NCI-H1417 treated with DMSO at 0.1 percent for 48 hours (cell line): ENCODE measurements at regions not wholly inside any gene's neighbourhood (a gene's known extent, or its start where the extent isn't known, plus 50 kb on each side); places are given as distances from the start of the nearest gene placed in this dataset.

ENCODE experiments used
- DNase-seq: peaks from one replicate; lab custom pipeline; 2025; lab: John Stamatoyannopoulos, UW

DNA sequence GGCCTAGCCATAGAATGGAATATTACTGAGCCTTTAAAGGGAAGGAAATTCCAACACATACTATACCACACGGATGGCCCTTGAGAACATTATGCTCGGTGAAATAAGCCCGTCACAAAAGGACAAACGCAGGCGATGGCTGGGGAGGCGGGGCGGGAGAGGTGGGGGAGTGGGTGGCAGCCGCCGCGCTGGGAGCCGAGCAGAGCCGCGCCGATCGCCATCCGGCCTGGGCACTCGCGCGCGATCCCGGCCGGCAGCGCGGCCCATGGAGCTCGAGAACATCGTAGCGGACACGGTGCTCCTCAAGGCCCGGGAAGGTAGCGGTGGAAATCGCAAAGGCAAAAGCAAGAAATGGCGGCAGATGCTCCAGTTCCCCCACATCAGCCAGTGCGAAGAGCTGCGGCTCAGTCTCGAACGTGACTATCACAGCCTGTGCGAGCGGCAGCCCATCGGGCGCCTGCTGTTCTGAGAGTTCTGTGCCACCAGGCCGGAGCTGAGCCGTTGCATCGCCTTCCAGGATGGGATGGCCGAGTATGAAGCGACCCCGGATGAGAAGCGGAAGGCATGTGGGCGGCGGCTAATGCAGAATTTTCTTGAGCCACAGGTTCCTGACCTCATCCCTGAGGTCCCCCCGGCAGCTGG lies 140.1 kb downstream of the ZDHHC20 start:
- DNase-seq = no peak

DNA sequence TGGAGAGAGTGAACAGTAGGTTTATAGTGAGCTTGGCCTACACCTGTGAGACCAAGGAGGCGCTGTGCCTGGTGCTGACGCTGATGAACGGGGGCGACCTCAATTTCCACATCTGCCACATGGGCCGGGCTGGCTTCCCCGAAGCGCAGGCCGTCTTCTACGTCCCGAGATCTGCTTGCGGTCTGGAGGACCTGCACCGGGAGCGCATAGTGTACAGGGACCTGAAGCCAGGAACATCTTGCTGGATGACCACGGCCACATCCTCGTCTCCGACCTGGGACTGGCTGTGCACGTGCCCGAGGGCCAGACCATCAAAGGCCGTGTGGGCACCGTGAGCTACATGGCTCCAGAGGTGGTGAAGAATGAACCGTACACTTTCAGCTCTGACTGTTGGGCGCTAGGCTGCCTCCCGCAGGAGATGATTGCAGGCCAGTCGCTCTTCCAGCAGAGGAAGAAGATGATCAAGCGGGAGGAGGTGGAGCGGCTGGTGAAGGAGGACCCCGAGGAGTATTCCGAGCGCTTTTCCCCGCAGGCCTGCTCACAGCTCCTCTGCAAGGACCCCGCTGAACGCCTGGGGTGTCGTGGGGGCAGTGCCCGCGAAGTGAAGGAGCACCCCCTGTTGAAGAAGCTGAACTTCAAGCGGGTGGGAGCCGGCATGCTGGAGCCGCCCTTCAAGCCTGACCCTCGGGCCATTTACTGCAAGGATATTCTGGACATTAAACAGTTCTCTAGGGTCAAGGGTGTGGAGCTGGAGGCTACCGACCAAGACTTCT lies 139.0 kb downstream of the ZDHHC20 start:
- DNase-seq = no peak

DNA sequence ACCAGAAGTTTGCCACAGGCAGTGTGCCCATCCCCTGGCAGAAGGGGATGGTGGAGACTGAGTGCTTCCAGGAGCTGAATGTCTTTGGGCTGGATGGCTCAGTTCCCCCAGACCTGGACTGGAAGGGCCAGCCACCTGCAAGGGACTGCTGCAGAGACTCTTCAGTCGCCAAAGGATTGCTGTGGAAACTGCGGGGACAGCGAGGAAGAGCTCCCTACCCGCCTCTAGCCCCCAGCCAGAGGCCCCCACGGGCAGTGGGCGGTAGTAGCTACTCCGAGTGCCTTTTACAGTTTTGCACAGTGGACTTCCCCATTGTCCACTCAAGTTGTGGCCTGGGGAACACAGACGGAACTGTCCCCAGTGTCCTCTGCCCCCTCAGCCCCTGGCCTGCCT lies 138.5 kb downstream of the ZDHHC20 start:
- no peak for DNase-seq

GRCh38 chr13:21321269-21321668 lies 137.8 kb downstream of the ZDHHC20 start:
- no peak for DNase-seq

GRCh38 chr13:21322327-21322965 lies 136.7 kb downstream of the ZDHHC20 start:
- DNase-seq = no peak
